Neural cell (in vitro differentiated cells): ENCODE measurements at regions not wholly inside any gene's neighbourhood (a gene's known extent, or its start where the extent isn't known, plus 50 kb on each side); places are given as distances from the start of the nearest gene placed in this dataset.

Experiments used
- H2AFZ ChIP-seq: fragments of 200-600, 300-800 bp; sonication (generic), shearing (Covaris generic); 2 replicates; pipeline ENCODE4 v1.6.0; 2014; ENCODE audit warnings: low read depth, mild to moderate bottlenecking, antibody characterized with exemption, low read length, moderate library complexity
- H3F3A ChIP-seq: fragments of 200-600 bp; shearing (Covaris generic); 2 replicates; pipeline ENCODE4 v1.6.1; 2016; ENCODE audit warnings: mild to moderate bottlenecking, moderate library complexity, mixed read lengths, antibody characterized with exemption, low read length; ENCODE audit not compliant: insufficient read depth, poor library complexity, severe bottlenecking
- H3K27ac ChIP-seq: fragments of 200-600, 300-800 bp; sonication (generic), shearing (Covaris generic); 2 replicates; pipeline ENCODE4 v1.5.1; 2014; ENCODE audit warnings: mild to moderate bottlenecking, low read length, moderate library complexity
- H3K27me3 ChIP-seq: fragments of 300-800, 200-600 bp; sonication (generic), shearing (Covaris generic); 2 replicates; pipeline ENCODE4 v1.6.0; 2014; ENCODE audit warnings: mild to moderate bottlenecking, low read depth, low read length, moderate library complexity; ENCODE audit not compliant: insufficient read depth
- H3K36me3 ChIP-seq: fragments of 300-800, 200-600 bp; sonication (generic), shearing (Covaris generic); 2 replicates; pipeline ENCODE4 v1.5.1; 2014; ENCODE audit warnings: mild to moderate bottlenecking, antibody characterized with exemption, low read length, moderate library complexity; ENCODE audit not compliant: insufficient read depth
- H3K4me2 ChIP-seq: fragments of 300-800, 200-600 bp; sonication (generic), shearing (Covaris generic); 2 replicates; pipeline ENCODE4 v1.6.0; 2014; ENCODE audit warnings: mild to moderate bottlenecking, low read length
- H3K4me3 ChIP-seq: fragments of 300-800, 200-600 bp; sonication (generic), shearing (Covaris generic); 2 replicates; pipeline ENCODE4 v1.5.1; 2014; ENCODE audit warnings: mild to moderate bottlenecking, low read length, moderate library complexity
- H3K79me2 ChIP-seq: fragments of 200-600 bp; shearing (Covaris generic); replicated peaks from 2 replicates; pipeline ENCODE4 v1.6.0; 2014; ENCODE audit warnings: mild to moderate bottlenecking, low read length, moderate library complexity; ENCODE audit not compliant: insufficient read depth
- H3K9ac ChIP-seq: fragments of 300-800, 200-600 bp; sonication (generic), shearing (Covaris generic); 2 replicates; pipeline ENCODE4 v1.6.1; 2016; ENCODE audit warnings: mild to moderate bottlenecking, low read length, mixed read lengths
- H3K9me2 ChIP-seq: fragments of 200-600 bp; shearing (Covaris generic); 2 replicates; pipeline ENCODE4 v1.6.1; 2016; ENCODE audit warnings: mild to moderate bottlenecking, low read length, mixed read lengths; ENCODE audit not compliant: insufficient read depth
- H3K9me3 ChIP-seq: fragments of 200-600, 300-800 bp; sonication (generic), shearing (Covaris generic); 2 replicates; pipeline ENCODE4 v1.6.1; 2016; ENCODE audit warnings: mild to moderate bottlenecking, mixed run types, low read length, moderate library complexity, mixed read lengths
- H4K20me1 ChIP-seq: fragments of 200-600 bp; shearing (Covaris generic); 2 replicates; pipeline ENCODE4 v1.6.1; 2016; ENCODE audit warnings: mild to moderate bottlenecking, mixed run types; ENCODE audit not compliant: insufficient read depth
- EP300 ChIP-seq: fragments of 450-650 bp; conservative IDR thresholded peaks from 2 replicates; pipeline ENCODE4 v1.6.1; 2014; ENCODE audit warnings: antibody characterized with exemption, mild to moderate bottlenecking, moderate library complexity; ENCODE audit not compliant: poor library complexity, severe bottlenecking
- EZH2 ChIP-seq: fragments of 200-600, 300-800 bp; shearing (Covaris generic), sonication (generic); IDR thresholded peaks from 2 replicates; pipeline ENCODE4 v1.6.1; 2014; ENCODE audit warnings: antibody characterized with exemption, low read length, borderline replicate concordance, mild to moderate bottlenecking; ENCODE audit not compliant: insufficient read depth, poor library complexity, severe bottlenecking
- MXI1 ChIP-seq: fragments of 450-650 bp; conservative IDR thresholded peaks from 2 replicates; pipeline ENCODE4 v1.6.1; 2014; ENCODE audit warnings: antibody characterized with exemption, mild to moderate bottlenecking; ENCODE audit not compliant: poor library complexity, severe bottlenecking
- POLR2AphosphoS5 ChIP-seq: IDR thresholded peaks from 2 replicates; pipeline ENCODE4 v1.6.1; 2012
- RAD21 ChIP-seq: fragments of 450-650 bp; conservative IDR thresholded peaks from 2 replicates; pipeline ENCODE4 v1.6.1; 2014; ENCODE audit warnings: antibody characterized with exemption, mild to moderate bottlenecking, moderate library complexity
- SMC3 ChIP-seq: fragments of 450-650 bp; conservative IDR thresholded peaks from 2 replicates; pipeline ENCODE4 v1.6.1; 2014; ENCODE audit warnings: antibody characterized with exemption, mild to moderate bottlenecking, moderate library complexity; ENCODE audit not compliant: poor library complexity
- TAF1 ChIP-seq: IDR thresholded peaks from 2 replicates; pipeline ENCODE4 v1.6.1; 2012; ENCODE audit warnings: low read depth
- TF ChIP-seq, protein P1 (sequence below): fragments of 450-650 bp; IDR thresholded peaks from 2 replicates; pipeline ENCODE4 v1.5.1; 2014; ENCODE audit warnings: antibody characterized with exemption, mild to moderate bottlenecking, moderate library complexity; ENCODE audit not compliant: poor library complexity, severe bottlenecking
- TF ChIP-seq, protein P2 (sequence below): IDR thresholded peaks from 2 replicates; pipeline ENCODE4 v1.6.1; 2012; ENCODE audit warnings: borderline replicate concordance

DNA sequence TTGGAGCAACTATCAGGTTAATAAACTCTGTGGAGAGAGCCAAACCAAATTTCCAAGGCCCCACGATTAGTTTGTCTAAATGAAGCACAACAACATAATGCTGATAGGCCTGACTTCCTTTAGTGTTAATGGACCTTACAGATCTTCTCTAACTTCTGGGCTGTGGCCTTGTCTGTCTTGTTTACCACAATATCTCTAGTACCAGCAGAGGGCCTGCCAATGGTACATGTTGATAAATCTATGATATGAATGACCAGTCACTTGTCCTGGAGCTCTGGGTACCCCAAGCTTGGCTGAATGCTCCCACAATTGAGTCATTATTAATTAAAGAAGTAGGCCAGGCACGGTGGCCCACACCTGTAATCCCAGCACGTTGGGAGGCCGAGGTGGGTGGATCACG lies 78.9 kb upstream of the CISTR start:
- Histone ChIP-seq H3K9me3 (no peaks in the 10 kb centered on the region), H2AFZ (no peak overlapping the region), H3K79me2 (no peaks in the 10 kb centered on the region), H3K9me2 (no peaks in the 10 kb centered on the region), H3K4me3 (no peak overlapping the region), H3F3A (no peaks in the 10 kb centered on the region), H3K27me3 (peaks cover 10% of the 10 kb centered on the region), H4K20me1 (no peaks in the 10 kb centered on the region), H3K4me2 (no peak overlapping the region), H3K9ac (no peak overlapping the region), H3K36me3 (no peaks in the 10 kb centered on the region), H3K27ac (no peak overlapping the region)
- no peak for TF ChIP-seq EZH2

DNA sequence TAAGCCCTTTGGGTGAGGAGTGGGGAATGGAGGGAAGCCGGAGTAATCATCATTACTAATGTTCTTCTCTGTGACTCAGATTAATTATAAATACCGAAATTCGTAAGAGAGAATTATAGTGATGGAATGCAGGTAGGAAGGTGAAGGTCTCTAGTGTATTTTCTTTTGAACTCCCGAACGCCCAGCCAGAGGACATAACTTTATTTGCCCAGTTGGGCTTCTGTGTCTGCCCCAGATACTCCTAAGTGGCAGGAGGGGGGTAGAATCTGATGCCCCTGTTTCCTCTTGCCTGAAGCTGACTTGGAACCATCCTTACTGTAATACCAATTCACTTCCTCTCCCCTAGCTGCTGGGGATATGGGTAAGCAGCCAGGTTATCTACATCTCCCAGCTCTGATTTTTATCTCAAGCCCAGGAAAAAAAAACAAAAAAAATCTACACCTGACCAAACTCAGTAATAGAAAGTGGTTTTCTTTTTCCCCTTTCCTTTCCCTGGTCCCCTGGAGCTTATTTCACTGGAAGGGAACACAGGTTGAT lies 84.4 kb upstream of the CISTR start:
- no peak overlapping the region for H3K9ac ChIP-seq
- H3K36me3 ChIP-seq, result no peaks in the 10 kb centered on the region
- H2AFZ ChIP-seq, result no peak overlapping the region
- H3K27ac ChIP-seq, result no peak overlapping the region
- no peak overlapping the region for H3K4me3 ChIP-seq
- no peaks in the 10 kb centered on the region for H3K79me2 ChIP-seq
- no peak overlapping the region for H3K4me2 ChIP-seq
- no peak for TF ChIP-seq EP300
- TF ChIP-seq, protein P1, sequence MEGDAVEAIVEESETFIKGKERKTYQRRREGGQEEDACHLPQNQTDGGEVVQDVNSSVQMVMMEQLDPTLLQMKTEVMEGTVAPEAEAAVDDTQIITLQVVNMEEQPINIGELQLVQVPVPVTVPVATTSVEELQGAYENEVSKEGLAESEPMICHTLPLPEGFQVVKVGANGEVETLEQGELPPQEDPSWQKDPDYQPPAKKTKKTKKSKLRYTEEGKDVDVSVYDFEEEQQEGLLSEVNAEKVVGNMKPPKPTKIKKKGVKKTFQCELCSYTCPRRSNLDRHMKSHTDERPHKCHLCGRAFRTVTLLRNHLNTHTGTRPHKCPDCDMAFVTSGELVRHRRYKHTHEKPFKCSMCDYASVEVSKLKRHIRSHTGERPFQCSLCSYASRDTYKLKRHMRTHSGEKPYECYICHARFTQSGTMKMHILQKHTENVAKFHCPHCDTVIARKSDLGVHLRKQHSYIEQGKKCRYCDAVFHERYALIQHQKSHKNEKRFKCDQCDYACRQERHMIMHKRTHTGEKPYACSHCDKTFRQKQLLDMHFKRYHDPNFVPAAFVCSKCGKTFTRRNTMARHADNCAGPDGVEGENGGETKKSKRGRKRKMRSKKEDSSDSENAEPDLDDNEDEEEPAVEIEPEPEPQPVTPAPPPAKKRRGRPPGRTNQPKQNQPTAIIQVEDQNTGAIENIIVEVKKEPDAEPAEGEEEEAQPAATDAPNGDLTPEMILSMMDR, result no peak
- no peak for TF ChIP-seq MXI1
- no peak for TF ChIP-seq EZH2
- TF ChIP-seq TAF1, result no peak
- TF ChIP-seq, protein P2, sequence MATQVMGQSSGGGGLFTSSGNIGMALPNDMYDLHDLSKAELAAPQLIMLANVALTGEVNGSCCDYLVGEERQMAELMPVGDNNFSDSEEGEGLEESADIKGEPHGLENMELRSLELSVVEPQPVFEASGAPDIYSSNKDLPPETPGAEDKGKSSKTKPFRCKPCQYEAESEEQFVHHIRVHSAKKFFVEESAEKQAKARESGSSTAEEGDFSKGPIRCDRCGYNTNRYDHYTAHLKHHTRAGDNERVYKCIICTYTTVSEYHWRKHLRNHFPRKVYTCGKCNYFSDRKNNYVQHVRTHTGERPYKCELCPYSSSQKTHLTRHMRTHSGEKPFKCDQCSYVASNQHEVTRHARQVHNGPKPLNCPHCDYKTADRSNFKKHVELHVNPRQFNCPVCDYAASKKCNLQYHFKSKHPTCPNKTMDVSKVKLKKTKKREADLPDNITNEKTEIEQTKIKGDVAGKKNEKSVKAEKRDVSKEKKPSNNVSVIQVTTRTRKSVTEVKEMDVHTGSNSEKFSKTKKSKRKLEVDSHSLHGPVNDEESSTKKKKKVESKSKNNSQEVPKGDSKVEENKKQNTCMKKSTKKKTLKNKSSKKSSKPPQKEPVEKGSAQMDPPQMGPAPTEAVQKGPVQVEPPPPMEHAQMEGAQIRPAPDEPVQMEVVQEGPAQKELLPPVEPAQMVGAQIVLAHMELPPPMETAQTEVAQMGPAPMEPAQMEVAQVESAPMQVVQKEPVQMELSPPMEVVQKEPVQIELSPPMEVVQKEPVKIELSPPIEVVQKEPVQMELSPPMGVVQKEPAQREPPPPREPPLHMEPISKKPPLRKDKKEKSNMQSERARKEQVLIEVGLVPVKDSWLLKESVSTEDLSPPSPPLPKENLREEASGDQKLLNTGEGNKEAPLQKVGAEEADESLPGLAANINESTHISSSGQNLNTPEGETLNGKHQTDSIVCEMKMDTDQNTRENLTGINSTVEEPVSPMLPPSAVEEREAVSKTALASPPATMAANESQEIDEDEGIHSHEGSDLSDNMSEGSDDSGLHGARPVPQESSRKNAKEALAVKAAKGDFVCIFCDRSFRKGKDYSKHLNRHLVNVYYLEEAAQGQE, result no peak
- TF ChIP-seq SMC3, result no peak
- no peak for TF ChIP-seq POLR2AphosphoS5
- no peak for TF ChIP-seq RAD21
- H3K9me3 ChIP-seq, result no peaks in the 10 kb centered on the region
- H4K20me1 ChIP-seq, result no peaks in the 10 kb centered on the region
- H3K27me3 ChIP-seq, result peaks cover 13% of the 10 kb centered on the region
- no peaks in the 10 kb centered on the region for H3K9me2 ChIP-seq
- no peaks in the 10 kb centered on the region for H3F3A ChIP-seq

DNA sequence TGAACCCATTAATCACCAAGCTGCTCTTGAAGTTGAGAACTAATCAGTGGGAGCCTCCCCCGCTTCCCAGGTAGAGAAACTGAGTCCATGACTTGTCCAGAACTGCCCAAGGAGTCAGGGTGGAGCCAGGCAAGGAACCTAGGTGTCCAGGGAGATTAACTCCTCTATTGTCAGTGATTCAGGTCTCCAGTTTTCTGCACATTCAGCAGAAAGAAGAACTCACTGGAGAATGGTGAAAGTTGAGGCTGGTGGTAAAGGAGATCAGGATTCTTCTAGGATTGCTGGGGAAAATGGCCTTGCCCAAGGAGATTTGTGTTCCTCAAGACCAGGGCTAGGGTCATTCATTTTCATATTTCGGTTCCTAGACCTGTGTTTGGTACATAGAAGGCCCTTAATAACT lies 87.2 kb upstream of the CISTR start:
- H3K9ac ChIP-seq, result no peak overlapping the region
- H2AFZ ChIP-seq, result no peak overlapping the region
- no peaks in the 10 kb centered on the region for H3K79me2 ChIP-seq
- peaks cover 5% of the 10 kb centered on the region for H3K27me3 ChIP-seq
- no peaks in the 10 kb centered on the region for H3K36me3 ChIP-seq
- no peaks in the 10 kb centered on the region for H3F3A ChIP-seq
- H3K9me3 ChIP-seq, result no peaks in the 10 kb centered on the region
- no peak overlapping the region for H3K4me2 ChIP-seq
- H3K9me2 ChIP-seq, result no peaks in the 10 kb centered on the region
- no peaks in the 10 kb centered on the region for H4K20me1 ChIP-seq
- H3K27ac ChIP-seq, result no peak overlapping the region
- TF ChIP-seq EP300 (no peak), RAD21 (no peak), EZH2 (no peak), MXI1 (no peak), TAF1 (no peak), SMC3 (no peak), POLR2AphosphoS5 (no peak)
- TF ChIP-seq, protein P1, result no peak
- TF ChIP-seq, protein P2, result no peak
- no peak overlapping the region for H3K4me3 ChIP-seq
